HG03280 (cell line): ENCODE measurements at regions not wholly inside any gene's neighbourhood (a gene's known extent, or its start where the extent isn't known, plus 50 kb on each side); places are given as distances from the start of the nearest gene placed in this dataset.

ENCODE experiments used
- ATAC-seq: cut with Tn5 transposase; IDR thresholded peaks from one replicate; pipeline ENCODE4 v1.9.1; 2021; ENCODE audit warnings: mild to moderate bottlenecking, moderate library complexity; ENCODE audit not compliant: unreplicated experiment

DNA sequence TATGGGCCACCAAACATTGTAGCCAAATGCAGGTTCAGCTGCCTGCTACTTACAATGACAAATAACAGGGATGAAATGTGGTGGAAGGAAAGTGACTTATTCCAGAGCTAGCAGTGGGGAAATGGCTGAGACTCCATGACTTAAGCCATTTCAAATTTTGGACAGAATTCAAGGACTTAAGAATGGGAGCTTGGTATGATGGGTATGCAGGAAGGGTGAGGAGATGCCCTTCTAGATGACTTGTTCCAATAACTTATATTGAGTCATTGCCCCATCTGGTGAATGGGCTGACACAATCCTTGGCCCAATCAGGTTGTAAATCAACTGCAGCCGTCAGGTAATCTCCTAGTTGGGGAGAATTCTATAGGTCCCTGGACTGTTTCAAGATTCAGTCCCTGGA is 230.7 kb upstream of the SGCD start:
- ATAC-seq, result no peak

GRCh38 chr5:156103155-156103885 is 223.6 kb upstream of the SGCD start:
- ATAC-seq, result no peak

DNA sequence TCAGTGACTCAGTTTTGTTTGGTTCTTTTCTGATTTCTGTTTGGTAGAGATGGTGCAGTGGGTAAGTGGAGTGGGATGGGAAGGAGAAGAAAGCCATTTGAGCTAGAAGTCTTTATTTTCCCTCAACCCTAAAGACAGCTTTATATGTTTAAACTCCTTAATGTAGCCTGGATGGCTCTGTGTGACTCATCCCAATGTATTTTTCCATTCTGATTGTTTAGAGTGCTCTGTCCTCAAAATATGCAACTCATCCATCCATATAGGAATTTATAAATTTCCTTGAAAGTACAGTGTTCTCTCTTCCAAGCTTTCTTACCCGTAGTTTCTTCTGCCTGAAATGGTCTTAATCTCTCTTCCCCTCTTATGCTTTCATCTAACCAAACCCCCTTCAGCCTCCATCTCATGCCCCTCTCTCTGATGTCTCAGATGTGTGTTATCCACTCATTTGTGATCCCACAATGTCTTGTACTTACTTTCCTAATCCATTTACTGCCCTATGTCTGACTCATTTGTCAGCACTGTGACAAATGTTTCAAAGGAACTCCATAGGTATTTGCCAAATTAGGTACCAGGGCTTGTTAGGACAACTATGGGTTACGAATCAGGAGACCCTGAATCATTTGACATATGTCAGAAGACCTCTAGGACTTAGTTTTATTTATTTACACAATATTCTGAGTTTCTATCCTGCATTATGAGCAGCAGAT is 217.5 kb upstream of the SGCD start:
- no peak for ATAC-seq

DNA sequence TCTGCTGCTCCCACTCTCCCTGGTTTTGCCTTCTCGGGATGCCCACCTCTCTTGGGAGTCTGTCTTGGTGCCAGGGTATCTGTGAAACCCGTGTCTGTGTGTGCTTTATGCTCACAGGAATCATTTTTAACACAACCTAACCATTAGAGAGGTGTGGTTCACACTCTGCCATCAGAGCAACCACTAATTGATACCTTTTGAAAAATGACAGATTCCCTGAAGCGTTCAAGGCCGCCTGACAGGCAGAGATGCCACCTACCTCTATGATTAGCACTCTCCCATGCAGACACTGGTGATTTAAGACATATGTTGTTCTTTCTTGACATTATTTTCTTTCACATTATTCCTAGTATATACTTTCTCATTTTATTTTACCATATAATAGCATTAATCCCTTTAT is 207.3 kb upstream of the SGCD start:
- no peak for ATAC-seq

- ATAC-seq, result no peak
Measured at GRCh38 chr5:156120777-156121176, 206.2 kb upstream of the SGCD start.

GRCh38 chr5:156121234-156121633 is 205.7 kb upstream of the SGCD start:
- no peak for ATAC-seq

- ATAC-seq, result no peak
Measured at GRCh38 chr5:156121882-156122281, 205.1 kb upstream of the SGCD start.

GRCh38 chr5:156124708-156125107 is 202.3 kb upstream of the SGCD start:
- no peak for ATAC-seq

DNA sequence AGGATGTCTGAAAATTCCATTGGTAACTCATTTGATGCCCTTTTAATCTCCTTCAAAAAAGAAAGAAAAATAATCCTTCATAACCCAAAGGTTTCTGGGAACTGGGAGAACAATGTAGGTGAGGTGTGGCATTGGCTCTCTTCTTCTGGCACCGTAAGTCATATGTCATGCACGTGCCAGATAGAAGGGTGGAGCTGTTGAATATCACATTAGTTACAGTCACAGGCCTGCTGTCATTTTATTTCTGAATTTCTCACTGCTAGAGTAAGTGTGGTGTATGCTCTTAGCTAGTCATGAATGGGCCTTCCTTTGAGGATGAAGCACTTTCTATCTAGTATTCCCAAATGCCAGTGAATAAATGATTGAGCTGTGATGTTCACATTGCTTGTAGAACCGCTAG is 201.8 kb upstream of the SGCD start:
- no peak for ATAC-seq

DNA sequence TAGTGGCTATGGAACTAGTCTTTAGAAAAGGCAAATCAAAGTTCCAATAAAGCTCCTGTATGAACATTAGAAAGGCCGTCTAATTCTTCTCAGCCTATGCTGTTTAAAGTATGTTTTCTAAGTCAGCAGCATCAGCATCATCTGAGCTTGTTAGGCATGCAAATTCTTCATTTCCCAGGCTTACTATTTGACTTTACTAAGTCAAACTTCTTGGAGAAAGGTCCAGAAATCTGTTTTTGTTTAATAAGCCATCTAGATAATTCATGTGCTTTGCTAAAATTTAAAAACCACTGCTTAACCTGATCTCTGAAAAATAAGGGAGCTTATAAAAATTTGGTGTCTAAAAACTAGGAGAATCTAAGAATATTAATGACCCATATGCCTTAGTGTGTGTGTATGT is 200.2 kb upstream of the SGCD start:
- ATAC-seq, result no peak

GRCh38 chr5:156128026-156128425 is 198.9 kb upstream of the SGCD start:
- ATAC-seq, result peak; percentile 77

DNA sequence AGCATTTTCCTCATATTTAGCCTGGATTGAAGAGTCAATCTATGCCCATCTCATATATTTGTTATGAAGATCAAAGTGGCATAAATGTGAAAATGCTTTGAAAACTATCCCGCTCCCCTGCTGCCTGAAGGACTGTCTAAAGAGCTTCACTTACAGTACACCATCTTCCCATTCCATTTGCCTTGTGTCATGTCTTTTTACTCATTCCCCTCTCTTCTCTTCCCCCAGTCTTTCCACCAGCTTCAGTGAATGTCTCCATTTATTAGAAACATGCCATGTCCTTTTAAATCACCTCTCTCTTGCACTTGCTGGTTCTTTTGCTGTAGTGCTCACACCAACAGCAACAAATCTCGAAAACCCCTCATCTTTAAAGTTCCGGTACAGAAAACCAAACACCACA is 192.7 kb upstream of the SGCD start:
- ATAC-seq, result no peak

DNA sequence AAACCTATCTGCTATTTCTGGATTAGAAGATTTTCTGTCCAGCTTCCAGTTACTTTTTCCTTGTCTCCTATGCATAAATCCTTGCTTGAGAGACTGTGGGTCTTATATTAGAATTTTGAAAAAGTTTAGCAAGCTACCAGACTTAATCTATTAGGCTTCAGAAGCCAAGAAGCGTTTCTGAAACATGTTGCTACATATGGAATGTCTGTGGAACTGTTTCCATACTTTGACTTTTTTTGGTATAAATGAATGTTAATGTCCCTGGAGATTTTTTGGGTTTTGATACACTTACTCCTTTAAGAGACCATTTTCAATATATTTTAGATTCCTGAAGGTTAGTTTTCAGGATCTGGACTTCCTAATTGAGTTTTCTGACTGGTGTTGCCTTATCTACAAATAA is 191.4 kb upstream of the SGCD start:
- no peak for ATAC-seq

- ATAC-seq, result no peak
Measured at GRCh38 chr5:156137071-156137869, 189.7 kb upstream of the SGCD start.

GRCh38 chr5:156142867-156143266 is 184.1 kb upstream of the SGCD start:
- ATAC-seq, result no peak

GRCh38 chr5:156147261-156147943 is 179.6 kb upstream of the SGCD start:
- no peak for ATAC-seq

DNA sequence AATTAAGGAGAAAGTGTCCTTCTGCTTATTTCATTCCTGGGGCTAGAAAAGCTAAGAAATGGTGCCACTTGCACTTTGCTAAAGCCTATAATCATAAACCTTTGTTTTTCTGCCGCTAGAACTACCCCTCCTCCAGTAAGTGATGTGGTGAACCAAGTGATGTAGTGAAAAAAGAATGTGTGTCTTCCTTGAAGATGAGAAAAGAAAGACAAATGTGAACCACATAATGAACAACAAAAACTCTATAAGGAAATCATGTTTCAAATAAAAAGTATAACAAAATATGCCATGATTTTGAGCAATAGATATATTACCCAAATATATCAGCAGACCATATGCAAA is 179.0 kb upstream of the SGCD start:
- ATAC-seq, result no peak

GRCh38 chr5:156148301-156148700 is 178.7 kb upstream of the SGCD start:
- no peak for ATAC-seq

DNA sequence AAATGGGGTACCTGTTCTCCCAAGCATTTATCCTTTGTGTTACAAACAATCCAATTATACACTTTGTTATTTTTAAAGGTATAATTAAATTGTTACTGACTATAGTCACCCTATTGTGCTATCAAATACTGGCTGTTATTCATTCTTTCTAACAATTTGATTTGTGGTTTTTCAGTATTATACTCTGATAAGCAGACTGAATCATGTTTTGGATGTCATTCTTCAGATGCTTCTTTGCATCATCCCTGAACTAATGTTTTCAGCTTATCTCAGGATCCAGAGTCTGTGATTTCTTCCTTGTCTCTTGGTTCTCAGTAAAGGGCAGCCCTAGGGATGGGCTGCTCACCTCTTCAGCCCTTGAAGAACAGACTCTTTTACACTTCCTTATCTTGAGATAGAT is 177.8 kb upstream of the SGCD start:
- no peak for ATAC-seq

- no peak for ATAC-seq
Measured at GRCh38 chr5:156153602-156154001, 173.4 kb upstream of the SGCD start.

GRCh38 chr5:156154757-156155156 is 172.2 kb upstream of the SGCD start:
- no peak for ATAC-seq
